ENCODE measurements at regions not wholly inside any gene's neighbourhood (a gene's known extent, or its start where the extent isn't known, plus 50 kb on each side); places are given as distances from the start of the nearest gene placed in this dataset.
A peak's percentile ranks its signal among the peaks of the same experiment; 100 is the strongest.
"Not testable (repeated sequence)": the region's sequence is repeated elsewhere in the genome, so short reads cannot be mapped to it uniquely, and the experiment has no call there.

GRCh38 chr7:91776171-91776570, 104.3 kb downstream of the MTERF1 start:
- DNase-seq (ENCODE audit: low read depth) = no peak

- DNase-seq (ENCODE audit: low read depth) = no peak
Measured at GRCh38 chr7:91777522-91777921, 103.0 kb downstream of the MTERF1 start.

- DNase-seq (ENCODE audit: low read depth) = no peak
Measured at GRCh38 chr7:91778416-91778815, 102.1 kb downstream of the MTERF1 start.

GRCh38 chr7:91780521-91780920, 100.0 kb downstream of the MTERF1 start:
- DNase-seq (ENCODE audit: low read depth) = no peak

- peak; percentile 69 for DNase-seq (ENCODE audit: low read depth)
Measured at GRCh38 chr7:91784469-91784868, 96.0 kb downstream of the MTERF1 start.

GRCh38 chr7:91787931-91788330, 92.6 kb downstream of the MTERF1 start:
- DNase-seq (ENCODE audit: low read depth) = no peak

- DNase-seq (ENCODE audit: low read depth) = no peak
Measured at GRCh38 chr7:91789086-91789485, 91.4 kb downstream of the MTERF1 start.

- DNase-seq (ENCODE audit: low read depth) = no peak
Measured at GRCh38 chr7:91789558-91789957, 90.9 kb downstream of the MTERF1 start.

GRCh38 chr7:91790646-91791045, 89.9 kb downstream of the MTERF1 start:
- not testable (repeated sequence) for DNase-seq (ENCODE audit: low read depth)

GRCh38 chr7:91796122-91796521, 84.4 kb downstream of the MTERF1 start:
- DNase-seq (ENCODE audit: low read depth) = no peak

- DNase-seq (ENCODE audit: low read depth) = no peak
Measured at GRCh38 chr7:91798425-91798824, 82.1 kb downstream of the MTERF1 start.

- DNase-seq (ENCODE audit: low read depth) = no peak
Measured at GRCh38 chr7:91800389-91800788, 80.1 kb downstream of the MTERF1 start.

- no peak for DNase-seq (ENCODE audit: low read depth)
Measured at GRCh38 chr7:91801331-91801983, 79.0 kb downstream of the MTERF1 start.

- no peak for DNase-seq (ENCODE audit: low read depth)
Measured at GRCh38 chr7:91811236-91811635, 69.3 kb downstream of the MTERF1 start.

GRCh38 chr7:91811641-91812040, 68.9 kb downstream of the MTERF1 start:
- DNase-seq (ENCODE audit: low read depth) = no peak

GRCh38 chr7:91812388-91812787, 68.1 kb downstream of the MTERF1 start:
- DNase-seq (ENCODE audit: low read depth) = no peak

- no peak for DNase-seq (ENCODE audit: low read depth)
Measured at GRCh38 chr7:91814189-91814588, 66.3 kb downstream of the MTERF1 start.

Measured in iris pigment epithelial cell (primary cell).